Lung (tissue), 11 donors: ENCODE measurements at regions not wholly inside any gene's neighbourhood (a gene's known extent, or its start where the extent isn't known, plus 50 kb on each side); places are given as distances from the start of the nearest gene placed in this dataset.

Experiments used
- ATAC-seq: fragments of 200-7000 bp; cut with Tn5 transposase; one replicate; pipeline ENCODE4 v1.9.1; 2020; ENCODE audit warnings: moderate number of reproducible peaks; ENCODE audit not compliant: insufficient read depth, low FRiP score
- DNase-seq, 3 donors: peaks; one replicate each; pipeline ENCODE4 v3.0.0-alpha.2; 2013 to 2017
- H3K27ac ChIP-seq, 2 donors: one replicate each; pipeline ENCODE4 v1.5.1; 2013; ENCODE audit warnings: mild to moderate bottlenecking in 2 of 2, moderate library complexity in 2 of 2, control low read depth in 1 of 2, inconsistent platforms in 1 of 2, low read depth in 1 of 2, low read length in 1 of 2
- H3K27me3 ChIP-seq, 3 donors: one replicate each; pipeline ENCODE4 v1.5.1; 2013; ENCODE audit warnings: low read length in 2 of 3; ENCODE audit not compliant: control insufficient read depth in 3 of 3, insufficient read depth in 3 of 3
- H3K36me3 ChIP-seq, 4 donors: one replicate each; pipeline ENCODE4 v1.5.1; 2013; ENCODE audit warnings: low read length in 4 of 4, mild to moderate bottlenecking in 1 of 4, moderate library complexity in 1 of 4; ENCODE audit not compliant: control insufficient read depth in 4 of 4, insufficient read depth in 4 of 4
- H3K4me1 ChIP-seq, 5 donors: one replicate each; pipeline ENCODE4 v1.5.1; 2013; ENCODE audit warnings: low read length in 5 of 5, mild to moderate bottlenecking in 2 of 5, moderate library complexity in 1 of 5; ENCODE audit not compliant: control insufficient read depth in 5 of 5, insufficient read depth in 5 of 5
- H3K4me3 ChIP-seq: one replicate; pipeline ENCODE4 v1.5.1; 2013; ENCODE audit warnings: mild to moderate bottlenecking, control low read depth, moderate library complexity
- H3K9ac ChIP-seq, 2 donors: one replicate each; pipeline ENCODE4 v1.5.1; 2013; ENCODE audit warnings: low read length in 2 of 2, control low read depth in 1 of 2; ENCODE audit not compliant: insufficient read depth in 1 of 2
- H3K9me3 ChIP-seq, 4 donors: one replicate each; pipeline ENCODE4 v1.5.1; 2013; ENCODE audit warnings: low read length in 3 of 4, mild to moderate bottlenecking in 1 of 4, moderate library complexity in 1 of 4; ENCODE audit not compliant: control insufficient read depth in 4 of 4, insufficient read depth in 3 of 4
- WGBS, 2 donors: extraction: QIAGEN DNeasy Blood & Tissue Kit; methylation state at CpG; one replicate each; pipeline ENCODE4 v1.1.7; 2013; 5-methylcytosine and 5-hydroxymethylcytosine counted together
- TF ChIP-seq, protein P1 (sequence below): IDR thresholded peaks from 2 replicates; pipeline ENCODE4 v1.5.1; 2012; ENCODE audit warnings: mild to moderate bottlenecking; ENCODE audit errors: control extremely low read depth, extremely low read depth
- donor health status: control.
- donor health status: control.
- donor health status: Bipolar disorder and iron deficiency.
- donor health status: healthy.
- donor health status: DM: yes; HTN: yes; CAD: no.

DNA sequence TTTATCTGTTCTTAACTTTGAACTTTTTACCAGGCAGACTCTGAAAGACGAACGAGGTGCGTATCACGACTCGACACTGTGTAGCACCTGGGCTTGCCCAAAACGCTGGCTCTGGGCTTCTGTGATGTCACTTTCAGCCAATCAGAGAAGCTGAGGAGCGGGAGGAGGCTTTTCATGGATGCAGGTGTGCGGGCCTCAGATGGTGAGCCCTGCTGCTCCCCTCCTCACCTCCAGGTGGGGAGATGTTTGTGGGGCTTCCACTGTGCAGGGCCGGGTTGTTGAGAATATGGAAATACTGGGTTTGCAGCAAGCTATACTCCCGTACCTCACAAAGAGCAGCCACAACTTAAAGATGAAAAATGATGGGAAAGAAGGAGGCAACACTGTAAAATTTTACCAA is 246.3 kb downstream of the IRX2 start:
- 67 to 76% methylated on average over 10 of the region's 10 CpGs for WGBS, 2 donors
- Histone ChIP-seq H3K4me3 (no peak overlapping the region), H3K9me3 (peaks cover 0 to 11% (median 0%) of the 10 kb centered on the region in 4 donors), H3K27ac (no peak overlapping the region), H3K27me3 (peaks cover 0 to 2% (median 0%) of the 10 kb centered on the region in 3 donors), H3K36me3 (no peaks in the 10 kb centered on the region), H3K9ac (no peak overlapping the region), H3K4me1 (no peaks in the 10 kb centered on the region)
- DNase-seq, result no peak
- TF ChIP-seq, protein P1, sequence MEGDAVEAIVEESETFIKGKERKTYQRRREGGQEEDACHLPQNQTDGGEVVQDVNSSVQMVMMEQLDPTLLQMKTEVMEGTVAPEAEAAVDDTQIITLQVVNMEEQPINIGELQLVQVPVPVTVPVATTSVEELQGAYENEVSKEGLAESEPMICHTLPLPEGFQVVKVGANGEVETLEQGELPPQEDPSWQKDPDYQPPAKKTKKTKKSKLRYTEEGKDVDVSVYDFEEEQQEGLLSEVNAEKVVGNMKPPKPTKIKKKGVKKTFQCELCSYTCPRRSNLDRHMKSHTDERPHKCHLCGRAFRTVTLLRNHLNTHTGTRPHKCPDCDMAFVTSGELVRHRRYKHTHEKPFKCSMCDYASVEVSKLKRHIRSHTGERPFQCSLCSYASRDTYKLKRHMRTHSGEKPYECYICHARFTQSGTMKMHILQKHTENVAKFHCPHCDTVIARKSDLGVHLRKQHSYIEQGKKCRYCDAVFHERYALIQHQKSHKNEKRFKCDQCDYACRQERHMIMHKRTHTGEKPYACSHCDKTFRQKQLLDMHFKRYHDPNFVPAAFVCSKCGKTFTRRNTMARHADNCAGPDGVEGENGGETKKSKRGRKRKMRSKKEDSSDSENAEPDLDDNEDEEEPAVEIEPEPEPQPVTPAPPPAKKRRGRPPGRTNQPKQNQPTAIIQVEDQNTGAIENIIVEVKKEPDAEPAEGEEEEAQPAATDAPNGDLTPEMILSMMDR, result no peak
- no peak for ATAC-seq

DNA sequence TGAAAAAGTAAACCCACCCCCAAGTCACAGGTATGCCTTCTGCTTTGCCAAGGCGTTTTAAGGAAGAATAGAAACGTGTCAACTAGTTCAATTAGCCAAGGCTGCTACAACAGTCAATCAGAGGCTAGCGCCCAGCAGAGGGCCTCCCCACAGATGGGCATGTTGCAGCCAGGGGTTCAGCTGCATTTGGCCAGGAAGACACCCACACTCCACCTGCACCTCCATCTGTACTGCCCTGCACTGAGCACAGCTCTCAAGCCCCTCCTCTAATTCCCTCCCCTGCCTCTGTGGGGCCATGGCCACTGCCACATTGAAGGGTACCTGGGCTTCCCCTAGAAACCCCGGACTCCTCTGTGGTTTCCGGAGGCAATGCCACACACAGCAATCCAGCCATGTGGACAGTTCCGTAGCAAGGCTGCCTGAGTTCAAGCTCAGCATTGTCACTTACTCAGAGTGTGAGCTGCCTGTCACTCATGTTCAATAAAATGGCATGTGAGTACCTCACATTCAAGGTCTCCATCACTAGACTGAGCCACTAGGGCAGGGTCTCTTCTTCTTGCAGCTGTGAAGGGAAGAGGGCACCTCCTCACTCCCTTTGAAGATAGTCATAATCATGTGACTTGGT is 248.4 kb downstream of the IRX2 start:
- 80 to 85% methylated on average over 6 of the region's 6 CpGs for WGBS, 2 donors
- DNase-seq (no peak), ATAC-seq (no peak)
- TF ChIP-seq, protein P1, result no peak
- peaks cover 0 to 2% (median 0%) of the 10 kb centered on the region in 3 donors for H3K27me3 ChIP-seq
- H3K9ac ChIP-seq, result no peak overlapping the region
- H3K4me1 ChIP-seq, result peaks cover 0 to 5% (median 0%) of the 10 kb centered on the region in 5 donors
- peaks cover 0 to 11% (median 1%) of the 10 kb centered on the region in 4 donors for H3K9me3 ChIP-seq
- no peak overlapping the region for H3K27ac ChIP-seq
- no peaks in the 10 kb centered on the region for H3K36me3 ChIP-seq
- H3K4me3 ChIP-seq, result no peak overlapping the region

DNA sequence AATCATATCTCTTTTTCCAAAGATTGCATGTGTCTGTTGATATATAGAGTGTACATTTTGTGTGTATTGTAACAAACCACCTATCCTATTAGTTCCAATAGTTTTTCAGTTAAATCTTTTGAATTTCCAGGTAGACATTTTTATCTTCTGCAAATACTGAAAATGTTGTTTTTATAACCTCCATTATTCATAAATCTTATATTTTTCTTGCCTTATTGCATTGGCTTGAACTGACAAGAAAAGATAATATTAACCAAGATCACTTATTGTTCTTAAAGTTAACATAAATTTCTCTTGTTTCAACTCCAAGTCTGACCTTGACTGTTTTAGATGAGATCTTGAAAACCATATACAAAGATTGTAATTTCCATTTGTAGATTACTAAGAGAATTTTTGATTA is 251.6 kb downstream of the IRX2 start:
- TF ChIP-seq, protein P1, result no peak
- ATAC-seq, result no peak

DNA sequence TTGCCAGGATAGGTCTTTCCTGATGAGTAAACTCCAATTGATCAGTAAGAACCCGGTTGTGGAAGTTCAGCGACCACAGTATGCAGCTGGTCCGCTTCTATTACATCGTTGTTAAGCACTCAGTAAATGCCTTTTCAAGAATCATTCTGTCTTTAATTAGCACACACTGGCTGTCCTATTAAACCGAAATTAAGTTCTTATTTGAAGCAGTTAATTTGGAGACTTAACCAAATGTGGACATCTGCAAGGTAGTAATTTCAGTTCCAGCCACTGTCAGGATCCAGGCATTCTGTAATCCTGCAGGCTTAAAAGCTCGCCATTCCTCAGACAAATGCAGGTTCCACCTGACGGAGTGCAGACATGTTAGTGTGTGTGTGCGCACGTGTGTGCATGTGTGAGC is 254.6 kb downstream of the IRX2 start:
- TF ChIP-seq, protein P1, result no peak
- Histone ChIP-seq H3K27me3 (peaks cover 0 to 5% (median 0%) of the 10 kb centered on the region in 3 donors), H3K36me3 (no peaks in the 10 kb centered on the region), H3K4me1 (peaks cover 0 to 16% (median 4%) of the 10 kb centered on the region in 5 donors), H3K4me3 (no peak overlapping the region), H3K27ac (no peak overlapping the region), H3K9me3 (peaks cover 0 to 11% (median 1%) of the 10 kb centered on the region in 4 donors), H3K9ac (no peak overlapping the region)
- no peak for ATAC-seq
- WGBS, 2 donors, result 88 to 91% methylated on average over 9 of the region's 9 CpGs
- no peak for DNase-seq

More for the DNA sequence above, 251.6 kb downstream of the IRX2 start:
- Histone ChIP-seq H3K27ac (no peak overlapping the region), H3K9ac (no peak overlapping the region), H3K4me1 (peaks cover 0 to 16% (median 4%) of the 10 kb centered on the region in 5 donors), H3K36me3 (no peaks in the 10 kb centered on the region), H3K9me3 (peaks cover 0 to 11% (median 1%) of the 10 kb centered on the region in 4 donors), H3K4me3 (no peak overlapping the region), H3K27me3 (peaks cover 0 to 2% (median 0%) of the 10 kb centered on the region in 3 donors)
- no peak for DNase-seq
